ENCODE measurements at regions not wholly inside any gene's neighbourhood (a gene's known extent, or its start where the extent isn't known, plus 50 kb on each side); places are given as distances from the start of the nearest gene placed in this dataset.

DNA sequence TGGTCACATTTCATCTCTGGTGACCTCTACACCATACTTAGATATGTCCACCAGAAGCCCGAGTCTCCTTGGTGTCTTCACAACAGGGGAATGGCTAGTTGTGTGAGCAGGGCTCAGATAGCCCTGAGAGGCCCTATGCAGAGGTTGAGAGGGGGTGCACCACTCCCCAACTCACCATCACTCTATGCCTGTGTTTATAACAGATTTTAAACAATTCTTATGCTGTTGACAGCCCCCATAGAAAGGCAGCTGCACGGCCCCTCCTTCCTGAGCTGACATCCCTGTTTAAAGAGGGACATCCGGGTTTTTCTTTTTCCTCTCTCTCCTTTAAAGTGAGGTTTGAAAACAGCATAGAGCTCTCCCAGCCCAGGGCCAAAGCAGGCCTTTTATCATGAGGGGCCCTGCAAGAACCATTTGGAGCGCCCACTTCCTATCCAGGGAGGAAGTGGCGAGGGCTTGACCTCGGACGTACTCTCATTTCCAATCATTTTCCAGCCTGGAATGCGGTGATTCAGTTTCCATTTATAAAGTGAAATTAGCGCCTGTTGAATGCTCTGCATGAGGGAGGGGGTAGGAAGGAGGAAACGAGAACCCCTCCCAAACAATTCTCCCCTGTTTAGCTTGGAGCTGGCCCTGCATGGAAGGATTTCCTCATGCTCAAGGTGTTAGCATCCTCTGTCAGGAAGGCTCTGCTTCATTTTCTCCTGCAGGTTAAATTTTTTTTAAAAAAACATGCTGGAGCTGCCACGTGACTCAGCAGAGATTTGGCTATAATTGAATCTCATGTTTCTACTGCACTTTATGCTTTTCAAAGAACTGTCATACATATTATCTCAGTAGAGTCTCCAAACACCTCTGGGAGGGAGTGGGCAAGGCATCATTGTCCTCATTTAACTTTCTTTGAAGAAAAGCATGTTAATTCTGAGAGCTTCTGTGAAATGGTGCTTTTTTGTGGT lies 117.5 kb downstream of the DDX1 start:
- Histone ChIP-seq H3K36me3 (ENCODE audit: control insufficient read depth, insufficient read depth, low read length) (no peaks in the 10 kb centered on the region), H3K27ac (ENCODE audit: low read length) (no peak overlapping the region), H3K9me3 (ENCODE audit: control insufficient read depth, insufficient read depth, low read length) (no peaks in the 10 kb centered on the region), H3K27me3 (ENCODE audit: control insufficient read depth, insufficient read depth, low read length) (no peaks in the 10 kb centered on the region), H3K4me1 (ENCODE audit: control insufficient read depth, insufficient read depth, low read length) (no peaks in the 10 kb centered on the region), H3K4me3 (ENCODE audit: low read length) (no peak overlapping the region)
- H3K4me1 Mint-ChIP-seq, result no peaks in the 10 kb centered on the region
- H3K36me3 Mint-ChIP-seq, result no peaks in the 10 kb centered on the region
- intact Hi-C loops (cut with micrococcal nuclease), result no loop called here
- ATAC-seq (no peak), DNase-seq (no peak)
- TF ChIP-seq, protein P1, sequence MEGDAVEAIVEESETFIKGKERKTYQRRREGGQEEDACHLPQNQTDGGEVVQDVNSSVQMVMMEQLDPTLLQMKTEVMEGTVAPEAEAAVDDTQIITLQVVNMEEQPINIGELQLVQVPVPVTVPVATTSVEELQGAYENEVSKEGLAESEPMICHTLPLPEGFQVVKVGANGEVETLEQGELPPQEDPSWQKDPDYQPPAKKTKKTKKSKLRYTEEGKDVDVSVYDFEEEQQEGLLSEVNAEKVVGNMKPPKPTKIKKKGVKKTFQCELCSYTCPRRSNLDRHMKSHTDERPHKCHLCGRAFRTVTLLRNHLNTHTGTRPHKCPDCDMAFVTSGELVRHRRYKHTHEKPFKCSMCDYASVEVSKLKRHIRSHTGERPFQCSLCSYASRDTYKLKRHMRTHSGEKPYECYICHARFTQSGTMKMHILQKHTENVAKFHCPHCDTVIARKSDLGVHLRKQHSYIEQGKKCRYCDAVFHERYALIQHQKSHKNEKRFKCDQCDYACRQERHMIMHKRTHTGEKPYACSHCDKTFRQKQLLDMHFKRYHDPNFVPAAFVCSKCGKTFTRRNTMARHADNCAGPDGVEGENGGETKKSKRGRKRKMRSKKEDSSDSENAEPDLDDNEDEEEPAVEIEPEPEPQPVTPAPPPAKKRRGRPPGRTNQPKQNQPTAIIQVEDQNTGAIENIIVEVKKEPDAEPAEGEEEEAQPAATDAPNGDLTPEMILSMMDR (IDR thresholded peaks at IDR 0.05), result no peak
- 34% methylated on average over 7 of the region's 11 CpGs for WGBS (ENCODE audit: insufficient coverage)
- no peak overlapping the region for H3K4me3 Mint-ChIP-seq
- no peak overlapping the region for H3K27ac Mint-ChIP-seq
- H3K9me3 Mint-ChIP-seq, result no peaks in the 10 kb centered on the region
- H3K27me3 Mint-ChIP-seq (ENCODE audit: low read depth in 2 of 2), result peaks cover 0 to 4% of the 10 kb centered on the region in 2 donors

DNA sequence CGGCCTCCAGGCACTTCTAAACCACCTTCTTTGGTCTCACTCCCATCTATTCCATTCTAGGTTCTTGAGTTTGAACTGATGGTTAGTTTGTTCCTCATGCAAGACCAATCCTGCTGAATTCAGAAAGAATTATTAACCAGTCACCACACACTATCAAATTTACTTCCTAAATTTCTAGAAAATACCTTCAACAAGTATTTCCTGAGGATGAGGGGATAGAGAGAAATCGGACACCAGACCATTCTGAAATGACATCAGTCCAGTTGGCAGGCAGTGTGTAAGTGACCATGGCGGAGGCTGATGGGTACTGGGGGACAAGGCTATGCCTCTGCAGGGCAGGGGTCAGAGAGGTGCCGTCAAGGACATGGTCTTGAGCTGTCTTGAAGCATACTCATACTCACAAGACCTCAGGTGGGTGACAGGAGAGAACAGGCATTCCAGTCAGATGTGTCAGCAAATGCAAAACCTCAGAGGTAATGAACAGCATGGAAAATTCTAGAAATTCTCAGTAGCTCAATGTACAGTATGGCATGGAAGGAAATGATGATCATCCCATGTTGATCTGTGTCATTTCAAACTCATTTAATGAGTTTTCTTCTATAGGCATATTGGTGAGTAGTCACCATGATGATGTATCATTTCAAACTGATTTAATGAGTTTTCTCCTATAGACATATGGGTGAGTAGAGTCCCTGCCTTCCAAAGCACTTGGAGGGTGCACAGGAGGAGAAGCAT lies 119.6 kb downstream of the DDX1 start:
- Mint-ChIP-seq H3K9me3 (no peaks in the 10 kb centered on the region), H3K36me3 (no peaks in the 10 kb centered on the region), H3K4me3 (no peak overlapping the region), H3K27me3 (ENCODE audit: low read depth in 2 of 2) (peaks cover 0 to 4% of the 10 kb centered on the region in 2 donors), H3K4me1 (no peaks in the 10 kb centered on the region), H3K27ac (no peak overlapping the region)
- TF ChIP-seq, protein P1 (IDR thresholded peaks at IDR 0.05), result no peak
- H3K36me3 ChIP-seq (ENCODE audit: control insufficient read depth, insufficient read depth, low read length), result no peaks in the 10 kb centered on the region
- no peak overlapping the region for H3K4me3 ChIP-seq (ENCODE audit: low read length)
- no peaks in the 10 kb centered on the region for H3K9me3 ChIP-seq (ENCODE audit: control insufficient read depth, insufficient read depth, low read length)
- no peaks in the 10 kb centered on the region for H3K4me1 ChIP-seq (ENCODE audit: control insufficient read depth, insufficient read depth, low read length)
- WGBS (ENCODE audit: insufficient coverage), result 84% methylated on average over 4 of the region's 4 CpGs
- DNase-seq (no peak), ATAC-seq (no peak)
- intact Hi-C loops (cut with micrococcal nuclease), result no loop called here
- no peaks in the 10 kb centered on the region for H3K27me3 ChIP-seq (ENCODE audit: control insufficient read depth, insufficient read depth, low read length)
- no peak overlapping the region for H3K27ac ChIP-seq (ENCODE audit: low read length)

DNA sequence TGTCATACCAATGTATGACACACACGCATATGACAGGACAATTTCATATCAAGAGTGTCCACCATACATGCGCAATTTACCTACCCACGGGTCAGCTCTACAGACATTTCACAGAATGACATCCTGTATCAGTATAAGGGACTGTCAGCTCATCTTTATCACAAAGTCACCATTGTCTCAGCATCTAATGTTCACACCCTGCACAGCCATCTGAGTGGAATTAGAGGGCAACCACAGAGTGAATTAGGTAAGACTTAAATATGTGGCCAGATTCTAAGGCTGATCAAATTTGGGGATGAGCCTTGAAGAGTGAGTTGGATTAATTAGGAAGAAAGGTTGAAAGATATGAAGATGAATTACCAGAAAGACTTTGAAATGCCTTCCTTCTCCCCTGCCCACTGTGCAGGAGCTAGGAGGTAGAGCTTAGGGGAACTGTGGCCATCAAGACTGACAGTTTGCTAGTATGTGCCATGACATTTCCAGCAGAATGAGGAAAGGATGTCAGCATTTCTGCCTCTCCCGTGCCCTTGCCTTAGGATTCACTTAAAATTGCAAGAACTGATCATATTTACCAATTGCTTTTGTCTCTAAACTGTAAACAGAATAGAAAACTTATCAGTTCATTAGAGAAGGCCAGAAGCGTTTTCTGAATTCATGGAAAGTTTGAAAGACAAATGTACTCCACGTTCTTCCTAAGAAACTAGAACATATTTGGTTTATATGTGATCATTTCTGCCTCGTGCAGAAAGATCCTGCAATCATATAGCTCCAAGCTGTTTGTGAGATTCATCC lies 121.1 kb downstream of the DDX1 start:
- Histone ChIP-seq H3K27ac (ENCODE audit: low read length) (no peak overlapping the region), H3K4me1 (ENCODE audit: control insufficient read depth, insufficient read depth, low read length) (no peaks in the 10 kb centered on the region), H3K27me3 (ENCODE audit: control insufficient read depth, insufficient read depth, low read length) (no peaks in the 10 kb centered on the region), H3K9me3 (ENCODE audit: control insufficient read depth, insufficient read depth, low read length) (no peaks in the 10 kb centered on the region), H3K4me3 (ENCODE audit: low read length) (no peak overlapping the region), H3K36me3 (ENCODE audit: control insufficient read depth, insufficient read depth, low read length) (no peaks in the 10 kb centered on the region)
- 86% methylated on average over 7 of the region's 7 CpGs for WGBS (ENCODE audit: insufficient coverage)
- H3K27me3 Mint-ChIP-seq (ENCODE audit: low read depth in 2 of 2), result peaks cover 0 to 4% of the 10 kb centered on the region in 2 donors
- no peaks in the 10 kb centered on the region for H3K4me1 Mint-ChIP-seq
- no peaks in the 10 kb centered on the region for H3K9me3 Mint-ChIP-seq
- H3K36me3 Mint-ChIP-seq, result no peaks in the 10 kb centered on the region
- ATAC-seq (no peak), DNase-seq (no peak)
- H3K27ac Mint-ChIP-seq, result no peak overlapping the region
- no peak overlapping the region for H3K4me3 Mint-ChIP-seq
- TF ChIP-seq, protein P1 (IDR thresholded peaks at IDR 0.05), result no peak
- intact Hi-C loops (cut with micrococcal nuclease), result no loop called here
